Ectodermal cell (in vitro differentiated cells): ENCODE measurements at regions not wholly inside any gene's neighbourhood (a gene's known extent, or its start where the extent isn't known, plus 50 kb on each side); places are given as distances from the start of the nearest gene placed in this dataset.

Source experiments
- H3K27ac ChIP-seq: 2 replicates; pipeline ENCODE4 v1.7.0; 2013; ENCODE audit warnings: mild to moderate bottlenecking, low read depth, low read length; ENCODE audit not compliant: insufficient read depth, poor library complexity, severe bottlenecking
- H3K27me3 ChIP-seq: 2 replicates; pipeline ENCODE4 v1.7.0; 2013; ENCODE audit warnings: mild to moderate bottlenecking, low read length; ENCODE audit not compliant: insufficient read depth, control insufficient read depth, poor library complexity, severe bottlenecking
- H3K36me3 ChIP-seq: one replicate; pipeline ENCODE4 v1.7.0; 2013; ENCODE audit warnings: low read length; ENCODE audit not compliant: control insufficient read depth, insufficient read depth
- H3K4me1 ChIP-seq: one replicate; pipeline ENCODE4 v1.7.0; 2013; ENCODE audit warnings: low read length; ENCODE audit not compliant: control insufficient read depth, insufficient read depth
- H3K4me3 ChIP-seq: 2 replicates; pipeline ENCODE4 v1.7.0; 2013; ENCODE audit warnings: low read depth, low read length, control low read depth; ENCODE audit not compliant: insufficient read depth
- H3K9me3 ChIP-seq: 2 replicates; pipeline ENCODE4 v1.7.0; 2013; ENCODE audit warnings: mild to moderate bottlenecking, low read length, moderate library complexity; ENCODE audit not compliant: control insufficient read depth
- WGBS, 2 experiments: methylation state at CpG; one replicate each; pipeline ENCODE4 v1.1.7; 2013; ENCODE audit warnings: missing lambda C conversion rate in 2 of 2; 5-methylcytosine and 5-hydroxymethylcytosine counted together

- no peaks in the 10 kb centered on the region for H3K27me3 ChIP-seq
- peaks cover 3% of the 10 kb centered on the region for H3K36me3 ChIP-seq
- peaks cover 46% of the 10 kb centered on the region for H3K4me1 ChIP-seq
- H3K4me3 ChIP-seq: no peak overlapping the region
- no peaks in the 10 kb centered on the region for H3K9me3 ChIP-seq
- 92 to 95% methylated on average over 15 of the region's 15 CpGs for WGBS, 2 experiments
- no peak overlapping the region for H3K27ac ChIP-seq
Observed at GRCh38 chr12:124429535-124429934, 134.6 kb downstream of the RFLNA start.

- Histone ChIP-seq H3K36me3 (peaks cover 3% of the 10 kb centered on the region), H3K4me1 (peaks cover 40% of the 10 kb centered on the region), H3K4me3 (no peak overlapping the region), H3K27me3 (no peaks in the 10 kb centered on the region), H3K27ac (no peak overlapping the region), H3K9me3 (no peaks in the 10 kb centered on the region)
- 95 to 96% methylated on average over 13 of the region's 13 CpGs for WGBS, 2 experiments
Observed at GRCh38 chr12:124428792-124429281, 133.9 kb downstream of the RFLNA start.

- Histone ChIP-seq H3K4me3 (no peak overlapping the region), H3K9me3 (no peaks in the 10 kb centered on the region), H3K36me3 (peaks cover 3% of the 10 kb centered on the region), H3K27ac (no peak overlapping the region), H3K4me1 (peaks cover 34% of the 10 kb centered on the region), H3K27me3 (no peaks in the 10 kb centered on the region)
- 92% methylated on average over 23 of the region's 23 CpGs for WGBS, 2 experiments
Observed at GRCh38 chr12:124428136-124428791, 133.4 kb downstream of the RFLNA start.

- no peaks in the 10 kb centered on the region for H3K9me3 ChIP-seq
- 88 to 89% methylated on average over 42 of the region's 42 CpGs for WGBS, 2 experiments
- peak overlapping the region; percentile 8 for H3K27ac ChIP-seq
- H3K4me3 ChIP-seq: no peak overlapping the region
- no peaks in the 10 kb centered on the region for H3K27me3 ChIP-seq
- peaks cover 3% of the 10 kb centered on the region for H3K36me3 ChIP-seq
- H3K4me1 ChIP-seq: peaks cover 29% of the 10 kb centered on the region
Observed at GRCh38 chr12:124426594-124427555, 132.0 kb downstream of the RFLNA start.

GRCh38 chr12:124425667-124426066, 130.8 kb downstream of the RFLNA start:
- Histone ChIP-seq H3K4me1 (peaks cover 29% of the 10 kb centered on the region), H3K36me3 (peaks cover 3% of the 10 kb centered on the region), H3K27me3 (no peaks in the 10 kb centered on the region), H3K27ac (no peak overlapping the region), H3K4me3 (no peak overlapping the region), H3K9me3 (no peaks in the 10 kb centered on the region)
- WGBS, 2 experiments: 91% methylated on average over 6 of the region's 6 CpGs

GRCh38 chr12:124424516-124424905, 129.6 kb downstream of the RFLNA start:
- Histone ChIP-seq H3K9me3 (no peaks in the 10 kb centered on the region), H3K27ac (no peak overlapping the region), H3K27me3 (no peaks in the 10 kb centered on the region), H3K4me3 (no peak overlapping the region), H3K36me3 (peaks cover 4% of the 10 kb centered on the region), H3K4me1 (peaks cover 29% of the 10 kb centered on the region)
- WGBS, 2 experiments: 92 to 93% methylated on average over 10 of the region's 10 CpGs

GRCh38 chr12:124423761-124424515, 129.0 kb downstream of the RFLNA start:
- Histone ChIP-seq H3K36me3 (peaks cover 8% of the 10 kb centered on the region), H3K27me3 (no peaks in the 10 kb centered on the region), H3K27ac (no peak overlapping the region), H3K9me3 (no peaks in the 10 kb centered on the region), H3K4me1 (peaks cover 29% of the 10 kb centered on the region), H3K4me3 (no peak overlapping the region)
- WGBS, 2 experiments: 93% methylated on average over 26 of the region's 26 CpGs

GRCh38 chr12:124422570-124423523, 128.0 kb downstream of the RFLNA start:
- Histone ChIP-seq H3K27ac (no peak overlapping the region), H3K27me3 (no peaks in the 10 kb centered on the region), H3K9me3 (no peaks in the 10 kb centered on the region), H3K36me3 (peaks cover 8% of the 10 kb centered on the region), H3K4me1 (peaks cover 23% of the 10 kb centered on the region), H3K4me3 (no peak overlapping the region)
- 91 to 92% methylated on average over 37 of the region's 37 CpGs for WGBS, 2 experiments

- Histone ChIP-seq H3K9me3 (no peaks in the 10 kb centered on the region), H3K4me1 (peaks cover 16% of the 10 kb centered on the region), H3K27ac (no peak overlapping the region), H3K27me3 (no peaks in the 10 kb centered on the region), H3K36me3 (peaks cover 8% of the 10 kb centered on the region), H3K4me3 (no peak overlapping the region)
- 90 to 92% methylated on average over 16 of the region's 16 CpGs for WGBS, 2 experiments
Observed at GRCh38 chr12:124422142-124422569, 127.3 kb downstream of the RFLNA start.
